ENCODE measurements at regions not wholly inside any gene's neighbourhood (a gene's known extent, or its start where the extent isn't known, plus 50 kb on each side); places are given as distances from the start of the nearest gene placed in this dataset.

DNA sequence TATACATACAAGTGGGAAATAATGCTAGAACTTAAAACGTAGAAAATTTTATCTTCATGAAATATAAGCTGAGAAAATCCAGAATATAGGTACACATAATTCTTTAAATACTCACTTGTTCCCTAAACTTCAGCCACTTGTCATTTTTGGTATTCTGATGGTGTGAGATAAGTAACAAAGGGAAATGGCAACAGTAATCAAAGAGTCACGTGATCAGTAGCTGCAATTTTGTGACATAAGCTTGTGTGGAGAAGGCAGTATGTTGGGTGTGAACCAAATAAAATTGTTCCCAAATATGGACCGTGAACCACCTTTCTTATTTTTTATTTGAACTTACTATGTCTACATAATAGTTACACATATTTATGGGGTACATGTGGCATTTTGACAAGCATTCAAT, 650.3 kb upstream of the ADARB2 start:
- H3K27me3 Mint-ChIP-seq (ENCODE audit: low read depth): peaks cover 5% of the 10 kb centered on the region
- no peak overlapping the region for H3K4me3 Mint-ChIP-seq
- Histone ChIP-seq H3K4ac (ENCODE audit: low read depth, low read length) (no peak overlapping the region), H2AK5ac (ENCODE audit: insufficient read length, low read length) (no peak overlapping the region), H3K18ac (ENCODE audit: insufficient read length, low read depth, low read length) (no peak overlapping the region), H2BK120ac (ENCODE audit: low read depth, low read length, poor library complexity, severe bottlenecking) (no peak overlapping the region), H3K27ac (ENCODE audit: insufficient read length, low read depth, low read length) (no peak overlapping the region), H3K9ac (ENCODE audit: extremely low read depth, insufficient read length, low read length) (no peak overlapping the region), H3K56ac (ENCODE audit: insufficient read length, low read depth, low read length) (no peak overlapping the region), H2BK5ac (ENCODE audit: insufficient read length, low read length) (no peak overlapping the region), H4K20me1 (ENCODE audit: control insufficient read depth, insufficient read depth, insufficient read length) (no peaks in the 10 kb centered on the region), H3K27me3 (ENCODE audit: insufficient read depth, low read length) (no peaks in the 10 kb centered on the region; the same call in 1 of the 2 replicates), H2AFZ (ENCODE audit: low read length) (no peak overlapping the region), H3T11ph (ENCODE audit: low read length) (no peak overlapping the region), H2BK12ac (ENCODE audit: insufficient read length, low read depth, low read length) (no peak overlapping the region), H3K9me3 (ENCODE audit: control insufficient read depth, low read depth, low read length) (peaks cover 5% of the 10 kb centered on the region), H3K23me2 (ENCODE audit: insufficient read length, low read depth, low read length, poor library complexity, severe bottlenecking) (no peaks in the 10 kb centered on the region), H3K4me2 (ENCODE audit: insufficient read depth, insufficient read length, low read length) (no peak overlapping the region), H2BK15ac (ENCODE audit: low read depth, low read length) (no peak overlapping the region), H3K79me2 (ENCODE audit: insufficient read depth, low read length) (no peaks in the 10 kb centered on the region), H3K4me1 (ENCODE audit: insufficient read depth, low read length) (no peaks in the 10 kb centered on the region), H3K14ac (ENCODE audit: insufficient read depth, low read length) (no peak overlapping the region), H2BK20ac (ENCODE audit: low read depth, low read length, poor library complexity, severe bottlenecking) (no peak overlapping the region), H4K8ac (replicated peaks; ENCODE audit: insufficient read length, low read depth, low read length) (no peak overlapping the region), H3K23ac (ENCODE audit: insufficient read length, low read depth, low read length) (no peak overlapping the region), H3K79me1 (ENCODE audit: insufficient read depth, low read depth, low read length, poor library complexity, severe bottlenecking) (no peaks in the 10 kb centered on the region), H4K91ac (ENCODE audit: insufficient read length, low read depth, low read length) (no peak overlapping the region), H4K5ac (ENCODE audit: insufficient read length, low read depth, low read length) (no peak overlapping the region)
- H3K27ac Mint-ChIP-seq: no peak overlapping the region
- no peak for DNase-seq
- peaks cover 10 to 16% of the 10 kb centered on the region in 2 experiments; a peak in 4 of 5 replicates for H3K9me3 Mint-ChIP-seq
- WGBS (ENCODE audit: extremely low coverage, insufficient read length, low lambda C conversion rate): no CpG with 5 or more reads among the region's 3 CpGs
- no peak for TF ChIP-seq CTCF (conservative IDR thresholded peaks at IDR 0.05)
- peaks cover 3 to 14% (median 8%) of the 10 kb centered on the region in 3 experiments; a peak in 6 of 7 replicates for H3K36me3 Mint-ChIP-seq (ENCODE audit: insufficient read depth in 1 of 3, low read depth in 3 of 3)
- no peaks in the 10 kb centered on the region for H3K4me1 Mint-ChIP-seq
